ENCODE measurements at regions not wholly inside any gene's neighbourhood (a gene's known extent, or its start where the extent isn't known, plus 50 kb on each side); places are given as distances from the start of the nearest gene placed in this dataset.

- TF ChIP-seq CTCF (IDR thresholded peaks at IDR 0.05): no peak
- ATAC-seq (no peak), DNase-seq (no peak)
- no peak overlapping the region for H3K27ac ChIP-seq (ENCODE audit: low read length)
- no peaks in the 10 kb centered on the region for H3K36me3 ChIP-seq (ENCODE audit: control insufficient read depth, insufficient read depth, low read length)
- H3K27me3 Mint-ChIP-seq (ENCODE audit: low read depth in 2 of 2): no peaks in the 10 kb centered on the region
- no peak overlapping the region for H3K27ac Mint-ChIP-seq
- WGBS (ENCODE audit: insufficient coverage): 84% methylated on average over 3 of the region's 6 CpGs
- no peaks in the 10 kb centered on the region for H3K36me3 Mint-ChIP-seq
- H3K9me3 Mint-ChIP-seq: peaks cover 3 to 11% of the 10 kb centered on the region in 2 donors
- no peaks in the 10 kb centered on the region for H3K9me3 ChIP-seq (ENCODE audit: control insufficient read depth, insufficient read depth, low read length)
- no peaks in the 10 kb centered on the region for H3K4me1 ChIP-seq (ENCODE audit: control insufficient read depth, insufficient read depth, low read length)
- H3K4me3 Mint-ChIP-seq: no peak overlapping the region
- no peaks in the 10 kb centered on the region for H3K4me1 Mint-ChIP-seq
- no peak overlapping the region for H3K4me3 ChIP-seq (ENCODE audit: low read length)
- intact Hi-C loops (cut with micrococcal nuclease): no loop called here
- H3K27me3 ChIP-seq (ENCODE audit: control insufficient read depth, insufficient read depth, low read length): no peaks in the 10 kb centered on the region
These were observed 380.1 kb upstream of the NUDT12 start for GRCh38 chr5:103942587-103943186.

GRCh38 chr5:103941596-103941995, 379.0 kb upstream of the NUDT12 start:
- Histone ChIP-seq H3K9me3 (ENCODE audit: control insufficient read depth, insufficient read depth, low read length) (no peaks in the 10 kb centered on the region), H3K4me3 (ENCODE audit: low read length) (no peak overlapping the region)

GRCh38 chr5:103938146-103938695, 375.6 kb upstream of the NUDT12 start:
- WGBS (ENCODE audit: insufficient coverage): 90% methylated on average over 4 of the region's 5 CpGs
- no peak overlapping the region for H3K27ac ChIP-seq (ENCODE audit: low read length)
- H3K4me3 ChIP-seq (ENCODE audit: low read length): no peak overlapping the region
- no peaks in the 10 kb centered on the region for H3K36me3 Mint-ChIP-seq
- no peak for TF ChIP-seq CTCF (IDR thresholded peaks at IDR 0.05)
- H3K9me3 Mint-ChIP-seq: peaks cover 10 to 18% of the 10 kb centered on the region in 2 donors
- H3K4me1 Mint-ChIP-seq: no peaks in the 10 kb centered on the region
- intact Hi-C loops (cut with micrococcal nuclease): no loop called here
- no peak overlapping the region for H3K27ac Mint-ChIP-seq
- no peak overlapping the region for H3K4me3 Mint-ChIP-seq
- no peaks in the 10 kb centered on the region for H3K36me3 ChIP-seq (ENCODE audit: control insufficient read depth, insufficient read depth, low read length)
- H3K9me3 ChIP-seq (ENCODE audit: control insufficient read depth, insufficient read depth, low read length): peaks cover 4% of the 10 kb centered on the region
- DNase-seq (no peak), ATAC-seq (no peak)
- no peaks in the 10 kb centered on the region for H3K4me1 ChIP-seq (ENCODE audit: control insufficient read depth, insufficient read depth, low read length)
- H3K27me3 ChIP-seq (ENCODE audit: control insufficient read depth, insufficient read depth, low read length): no peaks in the 10 kb centered on the region
- no peaks in the 10 kb centered on the region for H3K27me3 Mint-ChIP-seq (ENCODE audit: low read depth in 2 of 2)

More at GRCh38 chr5:103941596-103941995, 379.0 kb upstream of the NUDT12 start:
- no peak for ATAC-seq
- no peak overlapping the region for H3K4me3 Mint-ChIP-seq
- Histone ChIP-seq H3K4me1 (ENCODE audit: control insufficient read depth, insufficient read depth, low read length) (no peaks in the 10 kb centered on the region), H3K27ac (ENCODE audit: low read length) (no peak overlapping the region), H3K36me3 (ENCODE audit: control insufficient read depth, insufficient read depth, low read length) (no peaks in the 10 kb centered on the region), H3K27me3 (ENCODE audit: control insufficient read depth, insufficient read depth, low read length) (no peaks in the 10 kb centered on the region)
- 75% methylated on average over 2 of the region's 4 CpGs for WGBS (ENCODE audit: insufficient coverage)
- intact Hi-C loops (cut with micrococcal nuclease): no loop called here
- no peak for DNase-seq
- H3K27me3 Mint-ChIP-seq (ENCODE audit: low read depth in 2 of 2): no peaks in the 10 kb centered on the region
- H3K36me3 Mint-ChIP-seq: no peaks in the 10 kb centered on the region
- TF ChIP-seq CTCF (IDR thresholded peaks at IDR 0.05): no peak
- H3K27ac Mint-ChIP-seq: no peak overlapping the region
- H3K4me1 Mint-ChIP-seq: no peaks in the 10 kb centered on the region
- H3K9me3 Mint-ChIP-seq: peaks cover 3 to 11% of the 10 kb centered on the region in 2 donors

Data from natural killer cell (primary cell).